ENCODE measurements at regions not wholly inside any gene's neighbourhood (a gene's known extent, or its start where the extent isn't known, plus 50 kb on each side); places are given as distances from the start of the nearest gene placed in this dataset.

GRCh38 chr7:132654150-132654549, 77.9 kb upstream of the PLXNA4 start:
- peak overlapping the region; percentile 14 for H3K4me3 Mint-ChIP-seq
- no peak overlapping the region for H3K27ac Mint-ChIP-seq
- H3K36me3 Mint-ChIP-seq: no peaks in the 10 kb centered on the region
- intact Hi-C loops (cut with micrococcal nuclease): no loop called here
- H3K4me1 ChIP-seq (ENCODE audit: control insufficient read depth, insufficient read depth, low read length): peaks cover 10% of the 10 kb centered on the region
- no peaks in the 10 kb centered on the region for H3K9me3 ChIP-seq (ENCODE audit: control insufficient read depth, insufficient read depth, low read length)
- no peaks in the 10 kb centered on the region for H3K36me3 ChIP-seq (ENCODE audit: control insufficient read depth, insufficient read depth, low read length)
- H3K4me1 Mint-ChIP-seq: peaks cover 13 to 27% of the 10 kb centered on the region in 2 donors
- TF ChIP-seq, protein P1, sequence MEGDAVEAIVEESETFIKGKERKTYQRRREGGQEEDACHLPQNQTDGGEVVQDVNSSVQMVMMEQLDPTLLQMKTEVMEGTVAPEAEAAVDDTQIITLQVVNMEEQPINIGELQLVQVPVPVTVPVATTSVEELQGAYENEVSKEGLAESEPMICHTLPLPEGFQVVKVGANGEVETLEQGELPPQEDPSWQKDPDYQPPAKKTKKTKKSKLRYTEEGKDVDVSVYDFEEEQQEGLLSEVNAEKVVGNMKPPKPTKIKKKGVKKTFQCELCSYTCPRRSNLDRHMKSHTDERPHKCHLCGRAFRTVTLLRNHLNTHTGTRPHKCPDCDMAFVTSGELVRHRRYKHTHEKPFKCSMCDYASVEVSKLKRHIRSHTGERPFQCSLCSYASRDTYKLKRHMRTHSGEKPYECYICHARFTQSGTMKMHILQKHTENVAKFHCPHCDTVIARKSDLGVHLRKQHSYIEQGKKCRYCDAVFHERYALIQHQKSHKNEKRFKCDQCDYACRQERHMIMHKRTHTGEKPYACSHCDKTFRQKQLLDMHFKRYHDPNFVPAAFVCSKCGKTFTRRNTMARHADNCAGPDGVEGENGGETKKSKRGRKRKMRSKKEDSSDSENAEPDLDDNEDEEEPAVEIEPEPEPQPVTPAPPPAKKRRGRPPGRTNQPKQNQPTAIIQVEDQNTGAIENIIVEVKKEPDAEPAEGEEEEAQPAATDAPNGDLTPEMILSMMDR (IDR thresholded peaks at IDR 0.05): no peak
- ATAC-seq (no peak), DNase-seq (peak in 1 of 2 donors; percentile 34)
- no peak overlapping the region for H3K27ac ChIP-seq (ENCODE audit: low read length)
- no peaks in the 10 kb centered on the region for H3K9me3 Mint-ChIP-seq
- 58% methylated on average over 2 of the region's 3 CpGs for WGBS (ENCODE audit: insufficient coverage)
- no peaks in the 10 kb centered on the region for H3K27me3 ChIP-seq (ENCODE audit: control insufficient read depth, insufficient read depth, low read length)
- H3K27me3 Mint-ChIP-seq (ENCODE audit: low read depth in 2 of 2): no peaks in the 10 kb centered on the region
- H3K4me3 ChIP-seq (ENCODE audit: low read length): no peak overlapping the region

GRCh38 chr7:132653366-132653930, 77.2 kb upstream of the PLXNA4 start:
- intact Hi-C loops (cut with micrococcal nuclease): no loop called here
- no peak for DNase-seq
- no peaks in the 10 kb centered on the region for H3K27me3 Mint-ChIP-seq (ENCODE audit: low read depth in 2 of 2)
- TF ChIP-seq, protein P1 (IDR thresholded peaks at IDR 0.05): no peak
- peak in 1 of 3 donors; percentile 39 for ATAC-seq
- H3K27me3 ChIP-seq (ENCODE audit: control insufficient read depth, insufficient read depth, low read length): no peaks in the 10 kb centered on the region
- peaks cover 10% of the 10 kb centered on the region for H3K4me1 ChIP-seq (ENCODE audit: control insufficient read depth, insufficient read depth, low read length)
- no peaks in the 10 kb centered on the region for H3K9me3 ChIP-seq (ENCODE audit: control insufficient read depth, insufficient read depth, low read length)
- H3K27ac Mint-ChIP-seq: no peak overlapping the region
- 46% methylated on average over 4 of the region's 4 CpGs for WGBS (ENCODE audit: insufficient coverage)
- H3K27ac ChIP-seq (ENCODE audit: low read length): no peak overlapping the region
- H3K4me3 ChIP-seq (ENCODE audit: low read length): no peak overlapping the region
- H3K4me1 Mint-ChIP-seq: peaks cover 13 to 27% of the 10 kb centered on the region in 2 donors
- H3K36me3 ChIP-seq (ENCODE audit: control insufficient read depth, insufficient read depth, low read length): no peaks in the 10 kb centered on the region
- H3K36me3 Mint-ChIP-seq: no peaks in the 10 kb centered on the region
- H3K4me3 Mint-ChIP-seq: no peak overlapping the region
- H3K9me3 Mint-ChIP-seq: no peaks in the 10 kb centered on the region

DNA sequence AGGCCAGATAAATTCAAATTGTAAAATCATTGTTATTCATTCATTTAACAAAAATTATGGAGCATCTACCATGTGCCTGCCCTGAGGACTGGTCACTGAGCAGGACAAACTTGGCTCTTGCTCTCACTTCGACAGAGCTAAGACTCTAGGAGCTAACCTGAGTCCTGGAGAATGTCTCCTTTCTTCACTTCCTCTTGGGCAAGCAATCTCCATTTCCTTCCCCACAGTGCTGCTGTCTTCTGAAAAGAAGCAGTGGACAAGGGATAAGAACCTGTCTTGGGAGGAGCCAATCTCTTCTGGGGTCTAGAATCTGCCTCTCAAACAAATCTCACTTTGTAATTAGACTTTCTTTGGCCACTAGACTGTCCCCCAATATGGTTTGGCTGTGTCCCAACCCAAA, 76.2 kb upstream of the PLXNA4 start:
- Mint-ChIP-seq H3K9me3 (no peaks in the 10 kb centered on the region), H3K4me3 (no peak overlapping the region), H3K27me3 (ENCODE audit: low read depth in 2 of 2) (no peaks in the 10 kb centered on the region), H3K27ac (no peak overlapping the region), H3K36me3 (no peaks in the 10 kb centered on the region), H3K4me1 (peaks cover 13 to 26% of the 10 kb centered on the region in 2 donors)
- 89% methylated on average over 1 of the region's 1 CpG for WGBS (ENCODE audit: insufficient coverage)
- no peak for DNase-seq
- H3K4me1 ChIP-seq (ENCODE audit: control insufficient read depth, insufficient read depth, low read length): peaks cover 10% of the 10 kb centered on the region
- no peak for ATAC-seq
- intact Hi-C loops (cut with micrococcal nuclease): no loop called here
- no peaks in the 10 kb centered on the region for H3K27me3 ChIP-seq (ENCODE audit: control insufficient read depth, insufficient read depth, low read length)
- H3K9me3 ChIP-seq (ENCODE audit: control insufficient read depth, insufficient read depth, low read length): no peaks in the 10 kb centered on the region
- H3K4me3 ChIP-seq (ENCODE audit: low read length): no peak overlapping the region
- H3K36me3 ChIP-seq (ENCODE audit: control insufficient read depth, insufficient read depth, low read length): no peaks in the 10 kb centered on the region
- no peak overlapping the region for H3K27ac ChIP-seq (ENCODE audit: low read length)
- TF ChIP-seq, protein P1 (IDR thresholded peaks at IDR 0.05): no peak

DNA sequence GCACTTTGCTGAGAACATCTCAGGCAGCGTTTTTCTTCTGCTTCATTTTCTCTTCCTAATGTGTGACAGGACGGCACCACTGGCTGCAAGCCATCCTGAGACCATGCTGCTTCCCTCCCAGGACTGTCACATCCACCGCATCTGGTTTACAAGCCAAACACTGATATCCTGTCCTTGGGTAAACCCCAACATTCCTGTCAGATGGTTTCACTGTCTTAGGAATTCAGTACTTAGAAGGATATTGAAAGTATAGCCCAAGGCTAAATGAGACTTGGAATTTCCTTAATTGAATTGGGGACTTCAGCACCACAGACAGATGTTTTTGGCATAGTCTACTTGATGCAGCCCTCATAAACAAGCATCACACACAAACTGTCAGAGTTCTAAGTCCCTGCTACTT, 74.2 kb upstream of the PLXNA4 start:
- H3K9me3 Mint-ChIP-seq: no peaks in the 10 kb centered on the region
- H3K4me3 Mint-ChIP-seq: no peak overlapping the region
- no peaks in the 10 kb centered on the region for H3K27me3 Mint-ChIP-seq (ENCODE audit: low read depth in 2 of 2)
- H3K27me3 ChIP-seq (ENCODE audit: control insufficient read depth, insufficient read depth, low read length): no peaks in the 10 kb centered on the region
- H3K4me3 ChIP-seq (ENCODE audit: low read length): no peak overlapping the region
- H3K36me3 Mint-ChIP-seq: no peaks in the 10 kb centered on the region
- H3K36me3 ChIP-seq (ENCODE audit: control insufficient read depth, insufficient read depth, low read length): no peaks in the 10 kb centered on the region
- H3K27ac ChIP-seq (ENCODE audit: low read length): no peak overlapping the region
- intact Hi-C loops (cut with micrococcal nuclease): no loop called here
- no peak overlapping the region for H3K27ac Mint-ChIP-seq
- peaks cover 7% of the 10 kb centered on the region for H3K4me1 ChIP-seq (ENCODE audit: control insufficient read depth, insufficient read depth, low read length)
- TF ChIP-seq, protein P1 (IDR thresholded peaks at IDR 0.05): no peak
- peaks cover 7 to 12% of the 10 kb centered on the region in 2 donors for H3K4me1 Mint-ChIP-seq
- no peak for ATAC-seq
- no peaks in the 10 kb centered on the region for H3K9me3 ChIP-seq (ENCODE audit: control insufficient read depth, insufficient read depth, low read length)
- 84% methylated on average over 3 of the region's 3 CpGs for WGBS (ENCODE audit: insufficient coverage)
- DNase-seq: no peak
